Suppressor macrophage treated with lipopolysaccharide for 1 hour (primary cell): ENCODE measurements at regions not wholly inside any gene's neighbourhood (a gene's known extent, or its start where the extent isn't known, plus 50 kb on each side); places are given as distances from the start of the nearest gene placed in this dataset.

Experiments
- DNase-seq, 3 donors: peaks; one replicate each; pipeline ENCODE4 v3.0.0-alpha.2; 2020 to 2022

GRCh38 chr7:135827391-135827790 lies 78.8 kb upstream of the FAM180A start:
- DNase-seq, result no peak

- DNase-seq, result no peak
These were observed 76.8 kb upstream of the FAM180A start for GRCh38 chr7:135825406-135825805.

- DNase-seq, result no peak
These were observed 73.8 kb upstream of the FAM180A start for GRCh38 chr7:135822376-135822775.

DNA sequence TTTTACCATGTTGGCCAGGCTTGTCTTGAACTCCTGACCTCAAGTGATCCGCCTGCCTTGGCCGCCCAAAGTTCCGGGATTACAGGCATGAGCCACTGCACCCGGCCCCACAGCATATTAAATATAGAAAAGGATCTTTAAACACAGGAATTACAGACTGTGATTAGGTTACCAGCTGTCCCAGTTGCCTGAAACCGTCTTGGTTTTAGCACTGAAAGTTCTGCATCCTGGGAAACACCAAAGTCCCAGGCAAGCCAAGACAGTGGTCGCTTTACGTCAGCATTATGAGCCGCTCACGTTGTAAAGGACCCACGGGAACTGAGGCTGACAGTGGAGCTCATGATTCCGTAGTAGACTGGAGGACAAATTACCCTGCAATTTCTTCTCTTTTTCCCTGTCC lies 69.0 kb upstream of the FAM180A start:
- no peak for DNase-seq

DNA sequence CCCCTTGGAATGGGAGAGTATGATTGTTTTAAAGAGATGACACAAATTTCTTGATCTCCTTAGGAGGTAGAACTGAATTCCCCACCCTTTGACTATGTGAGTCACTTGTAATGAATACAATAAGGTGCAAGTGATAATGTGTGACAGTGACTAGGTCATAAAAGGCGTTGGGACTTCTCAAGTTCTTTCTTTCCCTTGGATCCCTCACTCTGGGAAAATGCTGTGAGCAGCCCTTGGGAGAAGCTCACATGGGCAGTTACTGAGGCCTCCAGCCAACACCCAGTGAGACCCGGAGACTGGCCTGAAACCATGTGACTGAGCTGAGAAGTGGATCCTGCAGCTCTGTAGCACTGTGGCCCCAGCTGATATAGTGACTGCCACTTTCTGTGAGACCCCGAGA lies 66.4 kb upstream of the FAM180A start:
- DNase-seq, result no peak

DNA sequence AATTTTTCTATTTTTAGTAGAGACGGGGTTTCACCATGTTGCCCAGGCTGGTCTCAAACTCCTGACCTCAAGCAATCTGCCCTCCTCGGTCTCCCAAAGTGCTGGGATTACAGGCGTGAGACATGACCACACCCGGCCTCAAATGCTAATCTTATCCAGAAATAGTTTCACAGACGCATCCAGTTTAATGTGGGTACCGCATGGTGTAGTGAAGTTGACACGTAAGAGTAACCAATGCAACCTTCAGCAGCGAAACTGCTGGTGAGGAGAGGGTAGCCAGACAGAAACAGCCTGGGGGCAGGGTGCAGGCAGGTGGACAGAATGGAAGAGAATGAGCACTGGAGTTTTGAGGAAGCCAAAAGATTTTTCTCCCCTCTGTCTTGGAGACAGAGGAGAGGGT lies 63.5 kb upstream of the FAM180A start:
- no peak for DNase-seq

DNA sequence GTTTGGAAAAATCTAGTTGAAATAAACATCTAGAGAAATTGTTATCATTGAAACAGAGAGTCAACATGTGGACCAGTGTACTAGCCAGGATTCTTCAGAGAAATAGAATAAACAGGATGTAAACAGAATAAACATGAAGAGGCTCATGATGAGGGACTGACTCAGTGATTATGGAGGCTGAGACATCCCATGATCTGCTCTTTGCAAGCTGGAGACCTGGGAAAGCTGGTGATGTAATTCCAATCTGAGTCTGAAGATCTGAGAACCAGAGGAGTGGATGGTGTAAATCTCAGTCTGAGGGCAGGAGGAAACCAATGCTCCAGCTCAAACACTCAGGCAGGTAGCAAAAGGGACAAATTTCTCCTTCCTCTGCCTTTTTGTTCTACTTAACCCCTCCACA lies 62.9 kb upstream of the FAM180A start:
- no peak for DNase-seq

GRCh38 chr7:135808206-135808605 lies 59.6 kb upstream of the FAM180A start:
- no peak for DNase-seq

DNA sequence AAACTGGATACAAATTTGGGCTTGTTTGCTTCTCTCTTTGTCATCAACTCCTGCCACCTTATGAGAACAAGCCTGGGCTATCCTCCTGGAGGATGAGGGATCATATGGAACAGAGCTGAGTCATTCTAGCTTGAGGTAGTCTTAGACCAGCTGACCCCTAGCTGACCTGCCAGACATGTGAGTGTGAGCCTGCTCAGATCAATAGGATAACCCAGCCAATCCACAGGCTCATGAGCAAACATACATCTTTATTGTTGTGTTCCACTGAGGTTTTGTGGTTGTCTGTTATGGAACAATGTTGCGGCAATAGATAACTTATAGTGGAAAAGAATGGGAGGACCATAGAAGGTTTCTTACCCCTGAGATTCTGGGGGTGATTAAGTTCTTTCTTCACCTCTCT lies 54.5 kb upstream of the FAM180A start:
- no peak for DNase-seq

GRCh38 chr7:135802697-135803096 lies 54.1 kb upstream of the FAM180A start:
- no peak for DNase-seq

GRCh38 chr7:135801877-135802276 lies 53.3 kb upstream of the FAM180A start:
- DNase-seq, result no peak

DNA sequence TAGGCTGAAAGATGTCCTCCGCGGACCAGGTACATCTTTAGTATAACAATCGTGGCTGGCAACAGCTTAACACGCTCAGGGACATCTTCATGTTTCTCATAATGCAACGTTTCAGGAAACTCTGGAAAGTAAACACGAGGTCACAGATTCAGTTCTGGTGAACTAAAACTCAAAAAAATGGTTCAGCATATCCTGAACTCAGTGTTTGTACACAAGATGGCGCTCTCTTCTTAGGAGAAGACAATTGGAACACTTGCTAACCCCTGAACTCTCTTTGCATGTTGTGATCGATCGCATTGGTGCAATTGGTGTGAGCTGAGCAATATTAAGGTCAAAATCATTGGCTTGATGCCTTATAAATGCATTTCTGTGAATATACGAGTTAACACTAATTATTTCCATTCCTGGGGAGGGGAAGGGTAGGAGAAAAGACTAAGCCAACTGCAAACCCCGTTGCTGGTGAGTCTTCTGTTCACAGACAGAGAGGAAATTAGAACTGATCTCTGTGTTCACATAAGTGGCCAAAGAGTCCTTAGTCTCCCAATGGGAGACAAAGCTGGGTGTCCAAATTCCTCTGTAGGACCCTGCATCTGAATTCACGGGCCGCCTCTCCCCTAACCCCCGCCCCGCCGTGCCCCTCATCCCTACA lies 52.6 kb upstream of the FAM180A start:
- DNase-seq, result peak; percentile 74 to 86 (median 76)

GRCh38 chr7:135800560-135800959 lies 51.9 kb upstream of the FAM180A start:
- no peak for DNase-seq

- DNase-seq, result peak in 1 of 3 donors; percentile 15
These were observed 51.3 kb upstream of the FAM180A start for GRCh38 chr7:135799881-135800280.
